ENCODE measurements at regions not wholly inside any gene's neighbourhood (a gene's known extent, or its start where the extent isn't known, plus 50 kb on each side); places are given as distances from the start of the nearest gene placed in this dataset.

GRCh38 chr3:83807511-83807910, 1151.3 kb upstream of the CADM2 start:
- TF ChIP-seq POLR2A (IDR thresholded peaks at IDR 0.05; ENCODE audit: low read length) (no peak), GATA1 (IDR thresholded peaks at IDR 0.05; ENCODE audit: low read depth, low read length) (no peak)
